ENCODE measurements at regions not wholly inside any gene's neighbourhood (a gene's known extent, or its start where the extent isn't known, plus 50 kb on each side); places are given as distances from the start of the nearest gene placed in this dataset.
A peak's percentile ranks its signal among the peaks of the same experiment; 100 is the strongest.
"Not testable (repeated sequence)": the region's sequence is repeated elsewhere in the genome, so short reads cannot be mapped to it uniquely, and the experiment has no call there.

DNA sequence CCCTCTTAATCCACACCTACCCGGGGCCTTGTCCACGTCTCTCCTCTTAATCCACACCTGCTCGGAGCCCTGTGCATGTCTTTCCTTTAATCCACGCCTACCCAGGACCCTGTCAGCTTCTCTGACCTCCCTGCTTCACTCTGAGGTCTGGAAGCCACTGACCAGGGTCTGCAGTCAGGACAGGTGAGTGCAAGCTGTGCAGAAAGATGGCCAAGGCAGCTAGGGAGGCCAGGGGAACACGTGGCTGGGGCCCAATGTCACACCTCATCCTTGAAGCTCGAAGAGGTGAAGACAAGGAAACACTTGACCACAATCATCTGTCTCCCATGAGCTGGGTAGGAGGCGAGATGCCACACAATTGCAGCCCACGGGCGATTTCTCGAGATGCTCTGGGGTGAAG lies 1516.9 kb downstream of the BRD1 start:
- DNase-seq: no peak

- no peak for DNase-seq
Observed at GRCh38 chr22:48310289-48310688, 1517.4 kb downstream of the BRD1 start.

DNA sequence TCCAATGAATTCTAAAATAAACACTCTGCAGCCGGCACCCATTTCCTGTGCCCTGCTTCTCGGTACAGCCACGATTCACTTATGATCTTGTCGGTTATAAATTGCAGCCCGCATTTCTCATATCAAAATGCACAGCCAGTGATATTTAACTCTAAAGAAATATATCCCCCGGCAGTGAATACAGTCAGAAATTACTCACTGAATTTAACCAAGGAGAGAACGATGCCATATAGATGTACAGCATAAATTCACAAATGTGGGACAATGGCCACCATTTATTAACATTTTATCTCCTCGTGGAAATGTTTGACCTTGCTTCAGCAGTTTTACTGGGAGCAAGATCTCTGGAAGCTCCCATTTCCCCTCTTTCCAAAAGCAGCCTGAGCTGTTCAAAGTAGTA lies 1517.8 kb downstream of the BRD1 start:
- DNase-seq: no peak

- DNase-seq: no peak
Observed at GRCh38 chr22:48309115-48309705, 1518.5 kb downstream of the BRD1 start.

- DNase-seq: no peak
Observed at GRCh38 chr22:48307931-48308330, 1519.7 kb downstream of the BRD1 start.

DNA sequence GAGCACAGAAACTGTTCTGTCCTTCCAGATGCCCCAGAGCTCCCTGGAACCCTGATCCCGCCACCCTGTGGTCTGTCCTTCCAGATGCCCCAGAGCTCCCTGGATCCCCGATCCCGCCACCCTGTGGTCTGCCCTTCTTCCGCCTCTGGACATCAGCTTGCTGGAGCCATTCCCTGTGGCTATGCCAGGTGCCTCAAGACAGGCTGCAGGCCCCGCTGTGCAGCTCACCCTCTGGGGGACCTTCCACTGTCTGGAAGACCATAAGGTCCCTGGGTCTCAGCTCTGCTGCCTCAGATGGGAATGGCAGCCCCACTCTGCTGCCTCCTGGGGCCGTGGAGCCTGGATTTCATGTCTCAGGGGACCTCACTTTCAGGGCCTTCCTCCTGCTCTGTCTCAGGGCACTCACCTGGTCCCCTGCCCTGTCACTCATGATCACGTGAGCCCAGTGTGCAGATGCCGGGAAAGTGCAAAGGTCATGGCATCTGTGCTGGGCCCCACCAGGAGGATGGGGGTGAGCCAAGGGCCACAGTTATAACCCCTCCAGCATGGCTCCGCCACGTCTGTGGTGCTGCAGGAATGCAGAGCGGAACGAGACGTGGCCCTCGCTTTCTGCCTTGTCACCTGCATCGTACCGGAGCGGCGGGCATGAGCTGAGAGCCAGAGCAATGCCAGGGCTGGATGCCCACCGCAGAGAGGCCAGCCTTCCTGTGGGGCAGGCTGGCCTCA lies 1520.7 kb downstream of the BRD1 start:
- DNase-seq: no peak

GRCh38 chr22:48306284-48306683 lies 1521.4 kb downstream of the BRD1 start:
- no peak for DNase-seq

- no peak for DNase-seq
Observed at GRCh38 chr22:48305726-48306235, 1521.9 kb downstream of the BRD1 start.

DNA sequence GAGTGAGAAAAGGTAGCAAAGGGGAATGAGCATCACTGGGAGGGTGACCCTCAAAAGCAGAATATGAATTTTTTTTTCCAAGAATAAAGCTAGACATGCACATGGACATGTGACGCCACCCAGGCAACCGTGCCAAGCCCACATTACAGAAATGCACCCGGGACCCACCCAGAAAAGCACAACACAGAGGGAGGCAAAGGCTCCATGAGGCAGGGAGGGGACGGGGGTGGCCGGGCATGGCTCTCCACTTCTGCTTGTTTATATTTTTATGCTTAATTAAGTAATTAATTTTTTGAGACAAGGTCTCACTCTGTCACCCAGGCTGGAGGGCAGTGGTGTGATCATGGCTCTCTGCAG lies 1524.3 kb downstream of the BRD1 start:
- no peak for DNase-seq

DNA sequence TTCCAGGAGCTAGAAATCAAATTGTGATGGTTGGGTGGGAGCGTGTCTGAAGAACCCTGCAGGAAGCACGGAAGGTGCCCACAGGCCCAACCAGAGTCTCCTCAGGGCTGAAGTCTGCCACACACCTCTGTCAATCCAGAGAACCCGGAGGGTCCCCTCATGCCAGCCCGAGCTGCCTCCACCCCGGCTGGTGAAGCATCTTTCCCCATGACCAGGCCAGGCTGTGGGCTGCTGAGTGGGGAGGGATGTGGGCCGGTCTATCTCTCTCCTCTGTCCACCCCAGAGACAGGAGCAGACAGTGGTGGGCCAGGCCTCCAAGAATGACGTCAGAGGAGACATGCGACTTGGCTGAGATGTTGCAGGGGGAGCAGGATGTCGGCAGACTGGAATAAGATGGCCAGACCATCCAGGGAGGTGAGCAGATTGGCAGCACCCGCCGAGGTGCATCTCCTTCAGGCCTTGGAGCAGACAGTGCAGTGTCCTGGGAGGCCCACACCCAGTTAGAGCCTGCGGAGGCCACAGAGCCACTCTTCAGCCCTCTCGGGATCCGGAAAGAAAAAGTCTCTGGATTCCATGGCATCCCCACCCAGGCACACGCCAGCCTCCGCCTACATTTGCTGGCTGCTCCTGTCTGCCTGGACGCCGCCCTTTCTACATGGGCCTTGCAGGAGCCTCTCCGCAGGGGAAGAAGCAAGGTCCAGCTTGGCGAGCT lies 1524.9 kb downstream of the BRD1 start:
- no peak for DNase-seq

- no peak for DNase-seq
Observed at GRCh38 chr22:48301908-48302307, 1525.8 kb downstream of the BRD1 start.

DNA sequence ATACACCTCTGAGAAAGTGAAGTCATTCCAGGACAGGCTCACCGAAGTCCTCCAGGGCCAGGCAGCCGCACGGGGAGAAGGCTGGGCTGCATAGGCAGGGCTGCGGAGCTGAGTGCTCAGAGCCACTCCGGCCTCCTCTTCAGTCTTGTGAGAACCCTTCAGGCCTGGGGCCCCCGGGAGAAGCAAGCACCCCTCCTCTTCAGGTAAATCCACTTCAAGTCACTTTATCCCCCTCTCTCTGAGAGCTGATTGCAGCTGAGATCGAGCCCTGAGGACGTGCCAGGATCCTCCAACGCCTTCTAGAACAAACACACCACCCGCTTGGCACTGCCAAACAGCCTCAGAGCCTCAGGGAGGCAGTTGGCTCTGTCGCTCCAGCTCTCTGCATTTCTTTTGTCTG lies 1526.3 kb downstream of the BRD1 start:
- peak; percentile 88 for DNase-seq

DNA sequence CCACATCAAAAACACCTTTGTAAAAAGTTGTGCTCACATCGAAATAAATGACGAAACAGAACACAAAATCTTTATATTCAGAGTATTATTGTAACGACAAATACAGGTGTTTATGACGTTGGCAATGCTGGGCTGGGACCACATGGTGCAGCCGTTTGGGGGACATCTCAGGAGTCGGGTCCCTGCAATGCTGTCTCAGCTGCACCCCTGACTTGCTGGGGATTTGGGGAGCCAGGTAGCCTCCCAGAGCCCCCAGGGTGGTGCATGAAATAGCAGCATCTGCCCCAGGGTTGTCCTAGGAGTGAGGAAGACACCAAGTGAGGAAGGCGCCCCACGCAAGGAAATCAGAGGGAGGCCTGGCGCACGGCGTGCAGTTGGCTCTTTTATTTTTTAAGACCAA lies 1526.8 kb downstream of the BRD1 start:
- DNase-seq: no peak

DNA sequence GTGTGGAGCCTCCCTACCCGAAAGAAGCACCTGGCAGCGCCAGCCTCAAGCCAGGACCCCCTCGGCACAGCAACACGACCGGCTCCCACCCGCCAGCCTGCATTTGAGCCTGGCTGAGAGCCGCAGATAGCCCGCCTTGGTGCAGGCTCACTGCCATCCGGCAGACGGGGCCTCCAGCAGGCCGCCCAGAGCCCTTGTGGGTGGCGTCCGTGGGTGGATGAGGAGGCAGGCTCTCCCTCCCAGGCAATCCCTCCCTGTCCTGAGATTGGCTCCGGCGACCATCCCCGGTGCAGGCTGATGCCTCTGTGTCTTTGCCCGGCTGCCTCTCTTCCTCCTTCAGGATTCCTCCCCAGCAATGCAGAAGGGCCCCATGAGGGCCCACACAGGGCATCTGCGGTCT lies 1527.9 kb downstream of the BRD1 start:
- DNase-seq: no peak

GRCh38 chr22:48299124-48299523 lies 1528.5 kb downstream of the BRD1 start:
- no peak for DNase-seq

GRCh38 chr22:48297296-48297695 lies 1530.4 kb downstream of the BRD1 start:
- DNase-seq: no peak

DNA sequence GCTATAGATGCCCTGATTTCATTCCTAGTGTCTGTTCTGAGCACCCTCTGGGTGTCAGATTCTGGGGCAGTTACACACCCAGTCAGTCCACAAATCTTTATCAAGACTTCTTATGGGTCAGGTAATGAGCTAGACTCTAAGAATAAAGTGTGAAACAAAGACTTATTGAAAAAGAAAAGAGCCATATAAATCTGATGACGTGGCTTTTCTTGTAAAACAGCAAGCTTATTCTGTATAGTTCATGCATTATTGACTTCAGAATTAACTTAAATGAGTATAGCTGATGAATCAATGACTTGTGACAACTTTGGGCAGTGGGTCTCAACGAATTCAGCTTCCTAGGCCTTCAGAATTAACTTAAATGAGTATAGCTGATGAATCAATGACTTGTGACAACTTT lies 1527.5 kb downstream of the TBC1D22A start:
- DNase-seq: not testable (repeated sequence)

DNA sequence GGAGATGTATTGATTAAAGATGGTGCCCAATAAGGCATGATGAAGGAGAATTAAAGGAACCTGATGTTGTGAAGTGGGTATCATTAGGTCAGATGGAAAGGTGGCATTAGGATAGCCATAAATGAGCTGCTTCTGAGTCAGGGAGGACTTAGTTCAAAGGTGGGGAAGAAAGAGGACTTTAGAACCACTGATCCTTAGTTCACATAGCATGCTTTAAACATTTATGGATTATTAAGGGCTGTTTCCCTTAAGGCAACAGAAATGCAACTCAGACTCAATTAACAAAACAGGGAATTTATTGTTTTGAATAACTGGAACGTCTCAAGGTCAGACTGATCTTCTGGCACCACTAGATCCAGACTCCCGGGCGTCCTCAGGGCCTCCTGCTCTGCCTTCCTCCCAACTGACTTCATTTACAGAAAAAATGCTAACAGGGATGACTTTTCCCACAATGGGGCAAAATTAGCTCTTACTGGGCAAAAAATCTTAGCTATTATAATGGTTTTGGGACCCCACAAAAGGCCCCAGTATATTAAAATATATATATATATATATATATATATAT lies 1526.0 kb downstream of the TBC1D22A start:
- no peak for DNase-seq

GRCh38 chr22:48287031-48287430 lies 1524.6 kb downstream of the TBC1D22A start:
- DNase-seq: no peak

DNA sequence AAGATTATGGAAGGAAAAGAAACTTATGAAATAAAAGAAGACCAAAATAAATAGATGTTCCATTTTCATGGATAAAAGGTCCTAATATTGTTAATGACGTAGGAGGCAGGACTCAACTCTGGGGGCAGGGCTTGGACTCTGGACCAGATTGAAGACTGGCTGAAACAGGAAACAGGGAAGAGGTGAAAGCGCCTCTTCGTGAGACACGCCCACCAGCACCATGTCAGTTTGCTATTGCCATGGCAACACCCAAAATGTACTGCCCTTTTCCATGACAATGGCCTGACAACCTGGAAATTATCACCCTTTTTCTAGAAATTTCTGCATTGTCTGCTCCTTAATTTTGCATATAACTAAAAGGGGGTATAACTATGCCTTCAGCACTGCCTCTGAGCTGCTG lies 1522.2 kb downstream of the TBC1D22A start:
- no peak for DNase-seq

GRCh38 chr22:48282804-48283203 lies 1520.4 kb downstream of the TBC1D22A start:
- no peak for DNase-seq

DNA sequence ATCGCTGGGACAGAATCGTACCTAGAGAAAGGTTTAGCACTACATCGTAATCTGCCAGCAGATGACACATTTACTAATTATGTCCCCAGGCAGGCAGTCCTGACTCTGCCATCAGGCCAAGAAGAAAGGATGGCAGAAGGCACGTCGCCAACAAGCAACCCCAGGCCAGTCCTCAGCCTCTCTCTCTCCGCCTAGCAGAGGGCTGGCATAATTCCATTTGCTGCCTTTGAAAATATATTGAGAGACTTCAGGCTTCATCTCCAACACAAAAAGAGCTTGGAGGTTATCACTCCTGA lies 1517.0 kb downstream of the TBC1D22A start:
- DNase-seq: no peak

- no peak for DNase-seq
Observed at GRCh38 chr22:48278620-48279460, 1516.4 kb downstream of the TBC1D22A start.
